ENCODE measurements at regions not wholly inside any gene's neighbourhood (a gene's known extent, or its start where the extent isn't known, plus 50 kb on each side); places are given as distances from the start of the nearest gene placed in this dataset.
"Not testable (repeated sequence)": the region's sequence is repeated elsewhere in the genome, so short reads cannot be mapped to it uniquely, and the experiment has no call there.

GRCh38 chr4:163237856-163238255 is 71.2 kb upstream of the NAF1 start:
- no peak overlapping the region for H3K18ac ChIP-seq (ENCODE audit: low read length)
- no peaks in the 10 kb centered on the region for H3K4me1 ChIP-seq (ENCODE audit: control insufficient read depth in 1 of 2, insufficient read depth in 2 of 2, low read length in 2 of 2)
- H2BK120ac ChIP-seq (ENCODE audit: insufficient read depth, low read length, poor library complexity) = no peak overlapping the region
- H3K36me3 ChIP-seq (ENCODE audit: control insufficient read depth in 1 of 2, insufficient read depth in 2 of 2, low read length in 2 of 2) = no peaks in the 10 kb centered on the region
- H3K9me3 ChIP-seq (ENCODE audit: insufficient read depth, low read depth, low read length) = peaks cover 2% of the 10 kb centered on the region
- no peak overlapping the region for H3K4ac ChIP-seq (ENCODE audit: low read depth, low read length)
- no peak overlapping the region for H2BK5ac ChIP-seq (ENCODE audit: low read depth, low read length, poor library complexity)
- H3K27ac ChIP-seq (ENCODE audit: low read depth, low read length) = no peak overlapping the region
- no peak overlapping the region for H2BK12ac ChIP-seq (ENCODE audit: low read length)
- no peak overlapping the region for H3K4me3 ChIP-seq (ENCODE audit: low read depth, low read length)
- H3K14ac ChIP-seq (ENCODE audit: low read length) = no peak overlapping the region
- no peak overlapping the region for H4K8ac ChIP-seq (ENCODE audit: low read depth, low read length)
- WGBS (ENCODE audit: extremely low coverage, insufficient coverage, insufficient read length) = no CpG with 5 or more reads among the region's 3 CpGs
- H3K4me2 ChIP-seq (ENCODE audit: low read length) = no peak overlapping the region
- H2AK5ac ChIP-seq (ENCODE audit: low read length) = no peak overlapping the region
- no peak overlapping the region for H2AFZ ChIP-seq (ENCODE audit: insufficient read depth, low read length, poor library complexity)
- H3K79me1 ChIP-seq (ENCODE audit: low read length) = no peaks in the 10 kb centered on the region
- H4K12ac ChIP-seq (ENCODE audit: low read depth, low read length) = no peak overlapping the region
- no peak overlapping the region for H4K91ac ChIP-seq (ENCODE audit: low read depth, low read length)
- DNase-seq = no peak
- no peak overlapping the region for H3K9ac ChIP-seq (ENCODE audit: low read length)
- H3K27me3 ChIP-seq (ENCODE audit: insufficient read depth, low read length) = no peaks in the 10 kb centered on the region
- H3K79me2 ChIP-seq (ENCODE audit: control insufficient read depth, insufficient read depth, low read length, poor library complexity) = no peaks in the 10 kb centered on the region
- no peak overlapping the region for H3K23ac ChIP-seq (ENCODE audit: low read length)

- H3K9ac ChIP-seq (ENCODE audit: low read length); H2BK5ac ChIP-seq (ENCODE audit: low read depth, low read length, poor library complexity); H3K4me1 ChIP-seq (ENCODE audit: control insufficient read depth in 1 of 2, insufficient read depth in 2 of 2, low read length in 2 of 2); H2AK5ac ChIP-seq (ENCODE audit: low read length); H4K91ac ChIP-seq (ENCODE audit: low read depth, low read length); H3K27me3 ChIP-seq (ENCODE audit: insufficient read depth, low read length); H3K23ac ChIP-seq (ENCODE audit: low read length); H3K4me2 ChIP-seq (ENCODE audit: low read length); H3K27ac ChIP-seq (ENCODE audit: low read depth, low read length); H2BK12ac ChIP-seq (ENCODE audit: low read length); DNase-seq; H4K8ac ChIP-seq (ENCODE audit: low read depth, low read length); H3K14ac ChIP-seq (ENCODE audit: low read length); H4K12ac ChIP-seq (ENCODE audit: low read depth, low read length); H3K79me1 ChIP-seq (ENCODE audit: low read length); H3K36me3 ChIP-seq (ENCODE audit: control insufficient read depth in 1 of 2, insufficient read depth in 2 of 2, low read length in 2 of 2); H3K18ac ChIP-seq (ENCODE audit: low read length); H2AFZ ChIP-seq (ENCODE audit: insufficient read depth, low read length, poor library complexity); H3K9me3 ChIP-seq (ENCODE audit: insufficient read depth, low read depth, low read length); H2BK120ac ChIP-seq (ENCODE audit: insufficient read depth, low read length, poor library complexity); H3K4me3 ChIP-seq (ENCODE audit: low read depth, low read length); H3K4ac ChIP-seq (ENCODE audit: low read depth, low read length); H3K79me2 ChIP-seq (ENCODE audit: control insufficient read depth, insufficient read depth, low read length, poor library complexity): not testable (repeated sequence)
- no CpG with 5 or more reads among the region's 2 CpGs for WGBS (ENCODE audit: extremely low coverage, insufficient coverage, insufficient read length)
Measured at GRCh38 chr4:163236389-163236788, 69.7 kb upstream of the NAF1 start.

GRCh38 chr4:163233321-163233720 is 66.6 kb upstream of the NAF1 start:
- Histone ChIP-seq H3K27ac (ENCODE audit: low read depth, low read length) (no peak overlapping the region), H3K18ac (ENCODE audit: low read length) (no peak overlapping the region), H3K4me3 (ENCODE audit: low read depth, low read length) (no peak overlapping the region), H3K4me1 (ENCODE audit: control insufficient read depth in 1 of 2, insufficient read depth in 2 of 2, low read length in 2 of 2) (no peaks in the 10 kb centered on the region), H4K91ac (ENCODE audit: low read depth, low read length) (no peak overlapping the region), H3K23ac (ENCODE audit: low read length) (no peak overlapping the region), H4K12ac (ENCODE audit: low read depth, low read length) (no peak overlapping the region), H3K36me3 (ENCODE audit: control insufficient read depth in 1 of 2, insufficient read depth in 2 of 2, low read length in 2 of 2) (no peaks in the 10 kb centered on the region), H3K9me3 (ENCODE audit: insufficient read depth, low read depth, low read length) (peaks cover 2% of the 10 kb centered on the region), H2BK120ac (ENCODE audit: insufficient read depth, low read length, poor library complexity) (no peak overlapping the region), H4K8ac (ENCODE audit: low read depth, low read length) (no peak overlapping the region), H3K79me1 (ENCODE audit: low read length) (no peaks in the 10 kb centered on the region), H2AK5ac (ENCODE audit: low read length) (no peak overlapping the region), H3K9ac (ENCODE audit: low read length) (no peak overlapping the region), H3K79me2 (ENCODE audit: control insufficient read depth, insufficient read depth, low read length, poor library complexity) (no peaks in the 10 kb centered on the region), H2BK5ac (ENCODE audit: low read depth, low read length, poor library complexity) (no peak overlapping the region), H3K4me2 (ENCODE audit: low read length) (no peak overlapping the region), H2BK12ac (ENCODE audit: low read length) (no peak overlapping the region), H2AFZ (ENCODE audit: insufficient read depth, low read length, poor library complexity) (no peak overlapping the region), H3K4ac (ENCODE audit: low read depth, low read length) (no peak overlapping the region), H3K14ac (ENCODE audit: low read length) (no peak overlapping the region), H3K27me3 (ENCODE audit: insufficient read depth, low read length) (no peaks in the 10 kb centered on the region)
- DNase-seq = no peak
- no CpG with 5 or more reads among the region's 3 CpGs for WGBS (ENCODE audit: extremely low coverage, insufficient coverage, insufficient read length)

- no peaks in the 10 kb centered on the region for H3K27me3 ChIP-seq (ENCODE audit: insufficient read depth, low read length)
Measured at GRCh38 chr4:163228648-163229047, 62.0 kb upstream of the NAF1 start.

More at GRCh38 chr4:163228648-163229047, 62.0 kb upstream of the NAF1 start:
- H3K4me1 ChIP-seq (ENCODE audit: control insufficient read depth in 1 of 2, insufficient read depth in 2 of 2, low read length in 2 of 2) = no peaks in the 10 kb centered on the region
- DNase-seq = no peak
- no peak overlapping the region for H3K18ac ChIP-seq (ENCODE audit: low read length)
- no peak overlapping the region for H3K4me2 ChIP-seq (ENCODE audit: low read length)
- H3K9ac ChIP-seq (ENCODE audit: low read length) = no peak overlapping the region
- H2AFZ ChIP-seq (ENCODE audit: insufficient read depth, low read length, poor library complexity) = no peak overlapping the region
- no peak overlapping the region for H3K4ac ChIP-seq (ENCODE audit: low read depth, low read length)
- no peak overlapping the region for H2BK5ac ChIP-seq (ENCODE audit: low read depth, low read length, poor library complexity)
- no peak overlapping the region for H2BK120ac ChIP-seq (ENCODE audit: insufficient read depth, low read length, poor library complexity)
- no peak overlapping the region for H3K14ac ChIP-seq (ENCODE audit: low read length)
- no peak overlapping the region for H4K91ac ChIP-seq (ENCODE audit: low read depth, low read length)
- no peak overlapping the region for H3K23ac ChIP-seq (ENCODE audit: low read length)
- no peaks in the 10 kb centered on the region for H3K79me2 ChIP-seq (ENCODE audit: control insufficient read depth, insufficient read depth, low read length, poor library complexity)
- H4K8ac ChIP-seq (ENCODE audit: low read depth, low read length) = no peak overlapping the region
- no peaks in the 10 kb centered on the region for H3K36me3 ChIP-seq (ENCODE audit: control insufficient read depth in 1 of 2, insufficient read depth in 2 of 2, low read length in 2 of 2)
- no peaks in the 10 kb centered on the region for H3K9me3 ChIP-seq (ENCODE audit: insufficient read depth, low read depth, low read length)
- no peaks in the 10 kb centered on the region for H3K79me1 ChIP-seq (ENCODE audit: low read length)
- H2BK12ac ChIP-seq (ENCODE audit: low read length) = no peak overlapping the region
- no peak overlapping the region for H2AK5ac ChIP-seq (ENCODE audit: low read length)
- no peak overlapping the region for H4K12ac ChIP-seq (ENCODE audit: low read depth, low read length)
- no peak overlapping the region for H3K4me3 ChIP-seq (ENCODE audit: low read depth, low read length)
- no peak overlapping the region for H3K27ac ChIP-seq (ENCODE audit: low read depth, low read length)

Measured in trophoblast cell (in vitro differentiated cells and primary cell).